HG03469 (cell line): ENCODE measurements at regions not wholly inside any gene's neighbourhood (a gene's known extent, or its start where the extent isn't known, plus 50 kb on each side); places are given as distances from the start of the nearest gene placed in this dataset.
"Not testable (repeated sequence)": the region's sequence is repeated elsewhere in the genome, so short reads cannot be mapped to it uniquely, and the experiment has no call there.

Experiments
- ATAC-seq: cut with Tn5 transposase; IDR thresholded peaks from one replicate; pipeline ENCODE4 v1.9.1; 2021; ENCODE audit warnings: mild to moderate bottlenecking, moderate library complexity, moderate number of reproducible peaks; ENCODE audit not compliant: unreplicated experiment

DNA sequence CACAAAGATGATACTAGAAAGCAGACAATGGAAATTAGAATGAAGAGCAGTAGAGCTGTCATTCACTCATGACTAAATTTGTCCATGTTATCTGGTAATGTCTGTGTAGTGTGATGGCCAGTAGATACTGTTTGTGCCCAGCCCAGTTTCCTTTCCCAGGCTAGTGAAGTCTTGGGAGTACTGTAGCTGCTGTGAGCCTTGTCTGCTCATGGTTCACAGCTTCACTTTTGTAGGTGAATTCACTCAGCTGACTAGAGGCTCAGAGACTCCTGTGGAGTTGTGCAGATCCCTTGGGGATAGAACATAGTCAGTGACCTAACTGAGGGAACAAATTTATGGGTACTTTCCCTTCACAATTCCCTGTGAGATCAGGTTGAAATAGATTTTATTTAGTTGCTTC lies 572.5 kb downstream of the ARL4A start:
- ATAC-seq = no peak

DNA sequence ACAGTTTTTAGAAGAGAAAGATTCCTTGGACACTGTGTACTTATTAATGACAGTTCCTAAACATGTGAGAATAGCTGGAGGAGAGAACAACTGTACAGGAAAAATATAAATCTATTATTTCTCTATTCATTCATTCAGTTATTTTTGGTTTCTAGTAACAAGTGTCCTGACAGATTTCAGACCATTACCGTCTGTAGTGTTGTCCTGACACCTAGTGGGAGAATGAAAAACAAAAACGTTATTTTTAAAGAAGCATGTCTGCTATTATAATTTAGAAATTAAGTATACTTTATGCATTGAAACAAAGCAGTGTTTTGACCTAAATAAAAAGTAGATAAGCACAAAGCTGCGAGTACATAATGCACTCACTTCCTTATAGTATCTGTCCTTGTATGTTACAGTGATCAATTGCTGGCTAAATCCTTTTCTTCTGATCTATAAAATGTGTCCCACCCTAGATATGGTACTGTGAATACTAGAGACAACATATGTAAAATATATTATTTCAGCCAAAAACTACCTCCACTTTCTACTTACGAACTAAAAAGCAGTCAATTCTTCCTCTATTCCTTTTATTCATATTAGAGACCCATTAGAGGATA lies 575.6 kb downstream of the ARL4A start:
- ATAC-seq = no peak

DNA sequence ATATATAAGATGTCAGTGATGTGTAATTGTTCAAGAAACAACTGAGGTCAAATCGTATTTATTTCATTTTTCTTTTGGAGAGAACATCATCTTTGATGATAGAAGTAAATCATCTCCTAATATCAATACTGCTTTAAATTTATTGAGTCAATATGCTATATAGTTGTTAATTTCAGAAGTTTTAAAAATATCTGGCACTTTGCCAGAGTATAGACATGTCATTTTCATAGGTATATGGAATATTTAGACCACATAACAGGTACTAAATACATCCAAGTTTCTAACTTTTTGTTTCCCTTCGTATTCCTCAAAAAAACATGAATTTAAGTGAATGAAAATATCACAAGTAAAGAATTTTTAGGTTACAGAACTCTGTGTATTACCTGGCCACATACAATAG lies 577.8 kb downstream of the ARL4A start:
- no peak for ATAC-seq

DNA sequence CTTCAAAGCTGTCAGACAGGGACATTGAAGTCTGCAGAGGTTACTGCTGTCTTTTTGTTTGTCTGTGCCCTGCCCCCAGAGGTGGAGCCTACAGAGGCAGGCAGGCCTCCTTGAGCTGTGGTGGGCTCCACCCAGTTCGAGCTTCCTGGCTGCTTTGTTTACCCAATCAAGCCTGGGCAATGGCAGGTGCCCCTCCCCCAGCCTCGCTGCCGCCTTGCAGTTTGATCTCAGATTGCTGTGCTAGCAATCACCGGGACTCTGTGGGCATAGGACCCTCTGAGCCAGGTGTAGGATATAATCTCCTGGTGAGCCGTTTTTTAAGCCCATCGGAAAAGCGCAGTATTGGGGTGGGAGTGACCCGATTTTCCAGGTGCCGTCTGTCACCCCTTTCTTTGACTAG lies 586.8 kb downstream of the ARL4A start:
- not testable (repeated sequence) for ATAC-seq

DNA sequence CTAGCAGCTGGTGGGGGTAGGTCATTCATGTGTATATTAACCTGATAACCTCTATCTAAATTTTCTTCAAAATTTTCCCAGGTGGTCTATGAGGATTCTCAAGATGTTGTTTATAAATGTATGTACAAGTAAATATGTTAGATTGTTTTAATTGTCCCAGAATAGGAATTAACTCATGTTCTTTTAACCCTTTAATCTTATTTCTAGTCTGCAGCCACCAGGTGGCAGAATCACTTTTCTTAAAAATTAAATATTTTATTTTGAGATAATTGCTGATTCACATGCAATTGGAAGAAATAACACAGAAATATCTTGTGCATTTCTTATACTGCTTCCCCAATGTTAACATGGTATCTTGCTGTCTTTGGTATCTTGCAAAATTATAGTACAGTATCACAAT lies 589.5 kb downstream of the ARL4A start:
- ATAC-seq = no peak

DNA sequence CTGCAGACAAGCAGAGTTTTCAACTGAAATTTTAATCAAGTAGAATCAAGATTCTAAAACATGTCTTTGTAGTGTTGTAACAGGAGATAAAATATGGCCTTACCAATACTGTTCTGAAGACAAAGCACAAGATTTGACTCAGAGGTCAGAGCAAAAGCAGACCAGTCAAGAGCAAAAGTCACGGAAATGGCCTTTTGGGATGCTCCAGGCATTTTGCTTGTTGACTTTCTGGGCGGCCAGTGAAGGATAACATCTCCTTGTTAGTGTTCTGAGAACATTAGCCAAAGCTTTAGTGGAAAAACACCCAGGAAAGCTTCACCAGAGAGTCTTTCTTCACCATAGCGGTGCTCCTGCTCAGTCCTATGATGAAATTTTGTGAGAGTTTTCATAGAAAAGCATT lies 590.6 kb downstream of the ARL4A start:
- ATAC-seq = no peak

DNA sequence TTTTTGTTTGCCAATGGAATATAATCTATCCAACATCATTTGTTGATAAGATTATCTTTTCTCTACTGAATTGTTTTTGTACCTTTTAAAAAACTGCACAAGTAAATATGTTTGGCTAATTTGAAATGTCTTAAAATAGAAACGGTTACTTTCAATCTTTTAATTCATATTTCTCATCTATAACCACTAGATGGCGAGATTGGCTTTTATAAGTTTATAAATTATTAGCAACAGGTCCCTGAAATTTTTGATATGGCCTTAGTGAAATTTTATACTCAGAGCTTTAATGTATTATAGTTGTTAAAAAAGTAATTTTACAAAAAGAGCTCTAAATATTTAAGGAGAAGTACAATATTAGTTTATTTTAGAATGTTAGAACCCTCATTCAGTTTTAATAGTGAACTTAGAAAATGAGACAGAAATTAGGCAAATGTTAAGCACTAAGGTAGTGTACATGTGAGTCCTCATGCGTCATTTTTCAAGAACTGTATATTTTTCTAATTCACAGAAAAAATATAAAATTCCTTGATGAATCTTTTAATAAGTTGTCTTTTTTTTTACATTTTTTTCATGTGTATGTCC lies 592.5 kb downstream of the ARL4A start:
- no peak for ATAC-seq

DNA sequence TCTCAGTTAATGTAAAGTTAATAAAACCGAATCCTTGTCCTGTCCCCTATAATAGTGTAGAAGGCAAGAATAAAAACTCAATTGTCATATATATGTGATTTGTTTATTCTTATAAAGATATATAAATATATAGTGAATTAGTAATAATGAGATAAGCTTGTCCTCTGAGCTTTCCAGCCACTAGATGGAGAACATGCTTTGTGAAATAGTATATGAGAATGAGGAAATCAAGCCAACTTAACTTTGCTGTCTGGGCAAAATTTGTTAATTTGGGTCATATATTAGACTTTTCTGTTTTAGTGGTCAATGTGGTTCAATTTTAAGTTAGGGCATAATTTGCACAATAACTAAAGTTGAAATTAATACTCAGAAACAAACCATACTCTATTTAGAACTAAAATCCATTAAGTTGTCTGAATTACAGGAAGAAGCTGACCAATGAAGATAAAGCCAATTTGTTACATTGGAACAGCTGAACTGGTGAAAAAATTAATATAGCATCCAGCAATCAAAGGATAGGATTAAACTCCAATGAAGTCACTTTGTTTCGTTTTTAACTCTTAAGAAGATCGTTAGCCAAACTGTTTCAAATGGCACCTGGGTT lies 595.0 kb downstream of the ARL4A start:
- ATAC-seq = no peak

DNA sequence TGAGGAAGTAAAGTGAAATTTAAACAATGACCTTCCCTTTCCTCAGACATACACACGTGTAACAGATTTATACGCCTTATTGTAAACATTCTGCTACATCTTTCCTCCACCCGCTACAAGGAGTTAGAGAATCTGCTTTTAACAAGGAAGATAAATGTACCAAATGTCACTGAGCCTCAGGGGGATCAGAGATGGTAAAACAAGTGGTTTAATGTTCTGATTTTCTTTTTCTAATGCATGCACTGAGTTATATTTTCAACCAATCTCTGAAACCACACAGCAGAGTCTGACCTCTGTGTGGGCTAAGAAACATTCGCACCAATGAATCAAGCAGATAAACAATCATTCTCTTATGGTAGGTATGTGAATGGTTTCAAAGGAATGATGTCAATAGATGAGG lies 599.5 kb downstream of the ARL4A start:
- no peak for ATAC-seq

DNA sequence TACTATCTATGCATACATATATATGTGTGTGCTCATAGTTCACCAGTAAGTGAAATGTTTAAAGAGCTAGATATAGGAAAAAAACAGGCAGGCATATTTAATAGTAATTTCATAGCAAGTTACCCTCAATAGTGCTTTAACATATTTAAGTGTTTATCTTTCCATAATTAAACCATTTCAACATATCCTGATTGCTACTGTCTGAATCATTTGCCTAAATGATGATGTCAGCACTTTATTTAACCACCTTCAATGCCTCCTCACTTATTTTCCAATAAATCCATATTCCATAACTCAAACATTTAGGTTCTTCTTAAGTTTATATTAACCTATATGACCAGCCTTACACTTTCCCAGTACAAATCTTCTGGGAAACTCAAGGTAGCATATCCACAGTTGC lies 601.1 kb downstream of the ARL4A start:
- no peak for ATAC-seq

DNA sequence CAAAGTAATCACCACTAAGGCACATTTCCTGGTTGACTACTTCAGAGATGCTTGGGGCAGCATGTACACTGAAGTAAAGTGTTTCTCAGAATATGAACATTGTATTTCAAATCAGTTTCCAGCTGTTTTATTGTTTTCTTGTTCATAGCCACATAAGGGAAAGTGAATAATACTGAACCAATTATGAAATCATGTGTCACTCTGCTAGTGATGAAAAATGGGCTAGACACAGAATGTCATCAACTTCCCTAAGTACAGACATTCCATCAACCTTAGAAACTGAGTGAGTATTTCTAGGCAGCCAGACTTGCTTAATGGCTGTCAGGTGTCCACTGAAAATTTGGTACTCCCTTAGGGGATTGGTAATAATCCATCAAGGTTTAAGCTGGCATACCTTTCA lies 603.5 kb downstream of the ARL4A start:
- no peak for ATAC-seq

DNA sequence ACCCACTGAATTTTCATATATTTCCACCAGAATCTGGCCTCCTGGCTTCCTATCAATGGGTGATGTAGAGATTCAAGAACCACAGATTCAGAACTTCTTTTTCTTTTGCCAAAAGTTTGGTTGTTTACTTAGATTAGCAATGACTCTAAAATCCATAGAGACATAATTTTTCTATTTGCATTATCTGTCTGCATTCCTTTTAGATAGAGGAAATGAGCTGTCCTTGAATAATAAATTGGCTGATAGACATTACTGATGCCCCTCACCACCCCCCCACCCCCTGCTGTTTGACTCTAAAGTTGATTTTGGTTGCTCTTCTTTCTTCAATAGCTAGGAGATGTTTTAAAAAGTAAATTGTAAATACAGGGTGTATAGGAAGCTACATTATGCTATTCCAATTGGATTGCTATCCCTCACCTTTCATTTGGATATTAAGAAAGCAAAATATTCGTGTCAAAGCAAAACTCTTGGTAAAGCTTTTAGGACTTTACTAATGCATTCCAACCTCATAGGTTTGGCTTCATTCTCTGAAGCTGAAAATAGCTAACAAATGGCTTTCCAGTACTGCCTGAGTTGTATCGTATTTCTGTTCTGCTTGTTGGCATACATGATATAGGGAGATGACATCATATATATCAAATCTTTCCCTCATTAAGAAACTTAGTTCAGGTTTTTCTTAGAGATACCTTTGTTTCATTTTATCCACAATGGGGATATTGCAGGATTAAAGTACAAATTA lies 606.0 kb downstream of the ARL4A start:
- no peak for ATAC-seq

DNA sequence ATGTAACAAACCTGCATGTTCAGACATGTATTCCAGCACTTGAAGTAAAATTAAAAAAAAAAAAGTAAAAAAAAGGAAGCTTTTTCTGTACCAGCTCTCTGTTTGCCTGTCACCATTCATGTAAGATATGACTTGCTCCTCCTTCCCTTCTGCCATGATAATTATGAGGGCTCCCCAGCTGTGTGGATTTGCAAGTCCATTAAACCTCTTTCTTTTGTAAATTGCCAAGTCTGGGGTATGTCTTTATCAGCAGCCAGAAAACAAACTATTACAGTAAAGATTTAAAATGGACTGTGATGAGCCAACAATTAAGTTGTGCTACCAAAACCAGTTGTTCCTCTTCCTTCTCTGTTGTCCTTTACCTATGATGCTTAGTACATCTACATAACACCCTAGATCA lies 619.6 kb downstream of the ARL4A start:
- ATAC-seq = no peak

DNA sequence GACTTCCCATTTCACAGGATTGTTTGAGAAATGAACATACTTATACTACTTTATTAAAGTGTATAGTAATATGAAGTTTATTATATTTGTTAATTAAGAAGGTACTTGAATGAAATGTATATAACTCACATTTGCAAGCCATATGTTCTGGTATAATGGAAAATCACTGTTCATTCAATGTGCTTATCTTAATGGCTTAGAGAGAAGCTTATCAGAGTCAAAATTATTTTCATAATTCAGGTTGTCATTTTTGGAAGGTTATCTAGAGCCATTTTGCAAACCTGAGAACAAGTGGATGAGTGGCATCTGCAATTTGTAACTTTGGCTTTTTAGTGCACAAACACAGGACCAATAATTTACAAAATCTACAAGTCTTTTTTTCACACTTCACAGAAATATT lies 621.0 kb downstream of the ARL4A start:
- no peak for ATAC-seq

DNA sequence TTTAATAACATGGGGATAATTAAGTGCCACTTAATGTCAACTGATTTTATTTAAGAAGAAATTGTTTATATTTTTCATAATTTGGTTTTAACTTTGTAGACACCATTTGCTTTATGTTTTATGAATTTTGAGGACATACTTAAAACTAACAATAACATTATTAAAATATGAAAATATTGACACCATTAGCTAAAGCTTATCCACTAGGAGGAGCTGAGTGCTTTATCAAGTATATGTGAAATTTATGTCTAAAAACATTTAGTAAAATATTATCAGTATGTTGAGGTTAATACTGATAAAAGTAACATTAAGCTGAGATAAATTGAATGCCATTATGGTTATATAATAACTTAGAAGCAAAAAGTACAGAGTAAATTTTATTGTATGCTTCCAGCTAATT lies 622.1 kb downstream of the ARL4A start:
- ATAC-seq = no peak

DNA sequence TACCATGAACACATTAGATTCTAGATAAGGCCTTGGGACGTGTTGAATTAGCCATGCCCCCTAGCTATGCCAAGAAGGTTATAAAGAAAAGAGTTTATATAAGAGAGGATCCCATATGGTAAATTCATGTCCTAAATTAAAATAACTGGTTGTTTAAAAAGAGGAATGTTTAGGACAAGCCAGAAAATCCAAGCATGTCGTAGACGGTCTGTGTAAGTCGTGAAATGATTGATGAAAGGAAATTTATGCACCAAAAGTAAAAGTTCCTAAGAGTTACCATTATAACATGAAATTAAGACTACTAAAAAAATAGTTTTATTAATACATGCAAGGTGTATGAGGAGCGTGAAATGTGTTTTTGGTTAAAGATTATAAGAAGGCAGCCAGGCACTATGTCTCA lies 624.9 kb downstream of the ARL4A start:
- no peak for ATAC-seq

DNA sequence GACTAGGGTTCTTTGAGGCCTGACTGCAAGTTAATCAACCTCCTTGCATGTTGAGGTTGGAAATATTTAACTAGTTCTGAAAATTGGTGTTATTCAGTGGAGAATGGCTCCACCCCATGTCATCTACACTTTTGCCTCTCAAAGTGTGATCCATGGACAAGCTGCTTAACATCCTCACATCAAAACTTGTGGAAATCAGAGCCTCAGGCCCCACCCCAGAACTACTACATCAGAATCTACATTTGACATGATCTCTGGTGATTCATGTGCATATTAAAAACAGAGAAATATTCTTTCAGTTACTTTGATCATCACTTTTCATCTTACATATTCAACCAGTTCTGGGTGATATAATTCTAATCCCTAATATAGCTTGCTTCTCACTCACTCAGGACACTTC lies 632.9 kb downstream of the ARL4A start:
- no peak for ATAC-seq

DNA sequence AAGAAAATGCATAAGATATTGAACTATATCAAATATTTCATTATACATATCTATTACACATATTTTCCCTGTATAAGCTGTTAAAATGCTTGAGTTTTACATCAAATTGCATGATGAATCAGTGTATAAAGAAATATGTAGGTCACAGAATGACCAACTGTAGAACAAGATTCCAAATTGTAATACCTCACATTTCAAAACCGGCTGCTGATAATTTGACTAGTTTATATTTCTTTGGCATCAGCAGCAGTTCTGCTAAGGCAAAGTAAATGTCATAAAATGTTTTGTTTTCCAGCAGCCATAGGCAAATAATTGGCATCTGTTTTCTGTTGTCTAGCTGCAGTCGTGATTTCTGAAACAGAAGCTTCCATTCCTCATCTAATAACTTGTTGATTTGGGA lies 633.9 kb downstream of the ARL4A start:
- ATAC-seq = no peak

DNA sequence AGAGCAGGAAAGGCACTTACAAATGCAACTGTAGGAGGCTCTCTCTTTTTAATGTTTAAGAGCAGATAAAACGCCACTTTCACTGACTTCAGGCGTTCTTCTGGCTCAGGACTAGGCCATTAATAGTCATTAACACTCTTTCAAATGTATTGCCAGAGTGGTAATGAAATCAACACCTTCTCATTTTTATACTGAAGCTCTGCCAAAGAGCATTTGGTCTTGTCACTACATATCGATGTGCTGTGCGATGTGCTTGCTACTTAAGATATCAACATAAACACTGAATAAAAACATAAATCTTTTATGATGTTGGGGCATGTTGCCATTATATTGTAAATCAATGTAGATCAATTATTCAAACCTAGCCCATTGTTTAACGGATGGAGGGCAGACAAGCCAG lies 634.7 kb downstream of the ARL4A start:
- no peak for ATAC-seq

DNA sequence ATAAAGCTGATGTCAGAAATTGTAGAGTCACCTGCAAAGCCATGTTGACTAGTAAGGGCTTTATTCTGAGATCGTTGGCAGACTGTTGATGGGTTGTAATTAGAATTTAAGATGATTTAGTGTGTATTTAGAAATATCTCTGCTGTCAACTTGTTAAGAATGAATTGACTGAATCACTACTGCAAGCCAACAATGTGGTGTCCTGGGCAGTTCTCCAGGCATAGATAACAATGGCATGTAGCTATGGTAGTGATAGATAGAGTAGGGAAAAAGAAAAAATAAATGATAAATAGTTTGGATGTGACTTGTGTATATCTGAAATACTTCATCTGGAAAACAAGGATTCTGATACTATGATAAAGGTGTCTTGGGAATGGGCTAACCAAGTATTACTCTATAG lies 640.2 kb downstream of the ARL4A start:
- no peak for ATAC-seq

DNA sequence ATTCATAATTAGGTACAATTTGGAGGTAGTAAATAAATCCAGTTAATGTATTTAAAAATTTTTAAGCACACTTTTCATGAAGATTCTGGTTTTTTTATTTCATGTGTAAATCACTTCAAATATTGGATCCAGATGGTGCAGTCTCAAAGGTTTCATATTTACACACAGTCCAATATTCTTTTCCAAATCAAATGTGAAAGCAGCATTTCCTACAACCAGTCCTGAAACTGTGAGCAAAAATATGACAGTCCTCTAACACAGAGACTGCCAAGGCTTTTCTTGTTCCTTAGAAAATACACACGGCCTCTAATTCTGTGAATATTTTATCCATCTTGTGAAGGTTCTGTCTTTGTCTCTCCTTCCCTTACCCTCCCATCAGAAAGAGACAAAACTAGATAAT lies 645.9 kb downstream of the ARL4A start:
- no peak for ATAC-seq

DNA sequence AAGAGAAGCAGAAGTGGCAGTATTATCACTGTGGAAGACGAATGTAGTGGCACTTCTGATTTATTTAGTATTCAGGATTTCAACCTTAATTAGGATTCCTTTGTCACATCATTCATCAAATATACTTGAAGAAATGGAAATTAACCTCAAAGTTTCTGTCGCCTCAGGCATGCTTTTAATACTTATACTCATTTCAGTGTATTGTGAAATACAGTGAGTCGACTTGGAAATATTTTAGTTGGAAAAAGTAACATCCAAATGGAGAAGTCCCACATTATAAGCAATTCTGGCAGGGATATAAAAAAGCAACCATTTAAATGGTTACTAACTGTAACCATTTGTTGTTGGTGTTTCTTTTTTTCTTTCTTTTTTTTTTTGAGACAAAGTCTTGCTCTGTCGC lies 648.8 kb downstream of the ARL4A start:
- no peak for ATAC-seq
